SK-N-SH treated with all-trans-retinoic acid at 6 μM for 48 hours (cell line): ENCODE measurements at regions not wholly inside any gene's neighbourhood (a gene's known extent, or its start where the extent isn't known, plus 50 kb on each side); places are given as distances from the start of the nearest gene placed in this dataset.

Experiments
- ARNTL ChIP-seq: fragments of 450-650 bp; formaldehyde crosslinking; IDR thresholded peaks from 2 replicates; pipeline ENCODE4 v1.5.0; 2020; ENCODE audit warnings: low read depth, mild to moderate bottlenecking, moderate library complexity, borderline replicate concordance
- CSDC2 ChIP-seq: fragments of 250-450 bp; sonication (Bioruptor Pico); IDR thresholded peaks from 2 replicates; pipeline ENCODE4 v1.5.0; 2020; ENCODE audit warnings: mild to moderate bottlenecking, moderate library complexity
- ISL1 ChIP-seq: fragments of 250-450 bp; sonication (Bioruptor Pico); IDR thresholded peaks from 2 replicates; pipeline ENCODE4 v2.1.2; 2022; ENCODE audit warnings: mild to moderate bottlenecking, moderate library complexity
- PPARA ChIP-seq: fragments of 250-450 bp; sonication (Bioruptor Pico); IDR thresholded peaks from 2 replicates; pipeline ENCODE4 v1.5.0; 2020; ENCODE audit warnings: mild to moderate bottlenecking, borderline replicate concordance
- RARB ChIP-seq: fragments of 250-450 bp; sonication (Bioruptor Pico); IDR thresholded peaks from 2 replicates; pipeline ENCODE4 v1.8.0; 2021; ENCODE audit warnings: mild to moderate bottlenecking, moderate library complexity
- SNAI2 ChIP-seq: fragments of 250-450 bp; sonication (Bioruptor Pico); IDR thresholded peaks from 2 replicates; pipeline ENCODE4 v1.5.0; 2020; ENCODE audit warnings: mild to moderate bottlenecking, moderate library complexity
- ZC3H10 ChIP-seq: fragments of 250-450 bp; sonication (Bioruptor Pico); IDR thresholded peaks from 2 replicates; pipeline ENCODE4 v1.5.1; 2021; ENCODE audit warnings: mild to moderate bottlenecking, moderate library complexity
- ZFP30 ChIP-seq: fragments of 450-650 bp; formaldehyde crosslinking; IDR thresholded peaks from 2 replicates; pipeline ENCODE4 v1.5.0; 2022; ENCODE audit warnings: mild to moderate bottlenecking, moderate library complexity
- ZNF565 ChIP-seq: fragments of 450-650 bp; formaldehyde crosslinking; conservative IDR thresholded peaks from 2 replicates; pipeline ENCODE4 v1.5.0; 2020; ENCODE audit warnings: low read depth, mild to moderate bottlenecking, moderate library complexity
- ZNF8 ChIP-seq: fragments of 450-650 bp; formaldehyde crosslinking; IDR thresholded peaks from 2 replicates; pipeline ENCODE4 v1.5.0; 2020; ENCODE audit warnings: mild to moderate bottlenecking, moderate library complexity
- TF ChIP-seq, protein P1 (sequence below): fragments of 250-450 bp; sonication (Bioruptor Pico); IDR thresholded peaks from 2 replicates; pipeline ENCODE4 v1.5.1; 2021; ENCODE audit warnings: mild to moderate bottlenecking, moderate library complexity
- TF ChIP-seq, protein P2 (sequence below): fragments of 250-450 bp; sonication (Bioruptor Pico); IDR thresholded peaks from 2 replicates; pipeline ENCODE4 v1.8.0; 2020; ENCODE audit warnings: mild to moderate bottlenecking, moderate library complexity, borderline replicate concordance
- TF ChIP-seq, protein P3 (sequence below): fragments of 250-450 bp; sonication (Bioruptor Pico); IDR thresholded peaks from 2 replicates; pipeline ENCODE4 v1.5.1; 2020; ENCODE audit warnings: low read depth, mild to moderate bottlenecking, moderate library complexity

DNA sequence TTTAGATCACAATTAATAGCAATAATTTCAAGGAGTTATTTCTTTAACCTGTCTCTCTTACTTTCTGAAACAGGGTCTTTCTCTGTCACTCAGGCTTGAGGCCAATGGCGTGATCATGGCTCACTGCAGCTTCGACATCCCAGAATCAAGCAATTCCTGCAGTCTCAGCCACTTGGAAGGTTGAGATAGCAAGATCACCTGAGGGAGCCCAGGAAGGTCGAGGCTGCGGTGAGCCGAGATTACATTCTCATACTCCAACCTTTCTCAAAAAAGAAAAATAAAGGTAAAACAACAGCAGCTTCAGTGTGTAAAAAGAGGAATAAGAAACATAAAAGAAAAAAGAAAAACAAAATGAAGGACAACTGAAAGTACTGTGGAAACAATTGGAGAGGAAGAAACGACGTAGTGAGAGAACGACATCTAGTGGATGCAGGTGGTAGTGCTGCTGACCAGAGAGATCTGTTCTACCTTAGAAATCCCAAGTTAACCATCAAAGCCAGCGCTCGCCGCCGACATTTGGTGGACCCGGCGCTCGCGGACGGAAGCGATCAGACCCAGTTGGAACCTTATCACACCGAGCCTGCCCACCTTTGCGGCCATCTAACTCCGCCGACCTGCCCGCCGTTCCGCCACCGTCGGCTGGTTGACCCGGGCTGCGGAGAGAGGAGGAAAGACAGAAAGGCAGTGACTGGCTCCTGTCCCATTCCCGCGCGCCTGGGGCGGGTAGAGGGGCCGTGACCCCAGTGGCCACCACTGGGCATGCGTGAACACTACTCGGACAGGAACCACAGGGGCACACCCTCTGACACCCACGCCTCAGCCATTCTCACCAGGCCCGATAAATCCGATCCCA, 196.1 kb downstream of the ALG10 start:
- no peak for TF ChIP-seq ZNF565 (CRISPR knock-in tag)
- TF ChIP-seq ZNF8 (CRISPR knock-in tag) = no peak
- no peak for TF ChIP-seq ZC3H10 (CRISPR knock-in tag)
- no peak for TF ChIP-seq ZFP30 (CRISPR knock-in tag)
- TF ChIP-seq SNAI2 (CRISPR knock-in tag) = no peak
- TF ChIP-seq, protein P1, sequence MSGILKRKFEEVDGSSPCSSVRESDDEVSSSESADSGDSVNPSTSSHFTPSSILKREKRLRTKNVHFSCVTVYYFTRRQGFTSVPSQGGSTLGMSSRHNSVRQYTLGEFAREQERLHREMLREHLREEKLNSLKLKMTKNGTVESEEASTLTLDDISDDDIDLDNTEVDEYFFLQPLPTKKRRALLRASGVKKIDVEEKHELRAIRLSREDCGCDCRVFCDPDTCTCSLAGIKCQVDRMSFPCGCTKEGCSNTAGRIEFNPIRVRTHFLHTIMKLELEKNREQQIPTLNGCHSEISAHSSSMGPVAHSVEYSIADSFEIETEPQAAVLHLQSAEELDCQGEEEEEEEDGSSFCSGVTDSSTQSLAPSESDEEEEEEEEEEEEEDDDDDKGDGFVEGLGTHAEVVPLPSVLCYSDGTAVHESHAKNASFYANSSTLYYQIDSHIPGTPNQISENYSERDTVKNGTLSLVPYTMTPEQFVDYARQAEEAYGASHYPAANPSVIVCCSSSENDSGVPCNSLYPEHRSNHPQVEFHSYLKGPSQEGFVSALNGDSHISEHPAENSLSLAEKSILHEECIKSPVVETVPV = no peak
- TF ChIP-seq, protein P2, sequence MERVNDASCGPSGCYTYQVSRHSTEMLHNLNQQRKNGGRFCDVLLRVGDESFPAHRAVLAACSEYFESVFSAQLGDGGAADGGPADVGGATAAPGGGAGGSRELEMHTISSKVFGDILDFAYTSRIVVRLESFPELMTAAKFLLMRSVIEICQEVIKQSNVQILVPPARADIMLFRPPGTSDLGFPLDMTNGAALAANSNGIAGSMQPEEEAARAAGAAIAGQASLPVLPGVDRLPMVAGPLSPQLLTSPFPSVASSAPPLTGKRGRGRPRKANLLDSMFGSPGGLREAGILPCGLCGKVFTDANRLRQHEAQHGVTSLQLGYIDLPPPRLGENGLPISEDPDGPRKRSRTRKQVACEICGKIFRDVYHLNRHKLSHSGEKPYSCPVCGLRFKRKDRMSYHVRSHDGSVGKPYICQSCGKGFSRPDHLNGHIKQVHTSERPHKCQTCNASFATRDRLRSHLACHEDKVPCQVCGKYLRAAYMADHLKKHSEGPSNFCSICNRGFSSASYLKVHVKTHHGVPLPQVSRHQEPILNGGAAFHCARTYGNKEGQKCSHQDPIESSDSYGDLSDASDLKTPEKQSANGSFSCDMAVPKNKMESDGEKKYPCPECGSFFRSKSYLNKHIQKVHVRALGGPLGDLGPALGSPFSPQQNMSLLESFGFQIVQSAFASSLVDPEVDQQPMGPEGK = no peak
- TF ChIP-seq, protein P3, sequence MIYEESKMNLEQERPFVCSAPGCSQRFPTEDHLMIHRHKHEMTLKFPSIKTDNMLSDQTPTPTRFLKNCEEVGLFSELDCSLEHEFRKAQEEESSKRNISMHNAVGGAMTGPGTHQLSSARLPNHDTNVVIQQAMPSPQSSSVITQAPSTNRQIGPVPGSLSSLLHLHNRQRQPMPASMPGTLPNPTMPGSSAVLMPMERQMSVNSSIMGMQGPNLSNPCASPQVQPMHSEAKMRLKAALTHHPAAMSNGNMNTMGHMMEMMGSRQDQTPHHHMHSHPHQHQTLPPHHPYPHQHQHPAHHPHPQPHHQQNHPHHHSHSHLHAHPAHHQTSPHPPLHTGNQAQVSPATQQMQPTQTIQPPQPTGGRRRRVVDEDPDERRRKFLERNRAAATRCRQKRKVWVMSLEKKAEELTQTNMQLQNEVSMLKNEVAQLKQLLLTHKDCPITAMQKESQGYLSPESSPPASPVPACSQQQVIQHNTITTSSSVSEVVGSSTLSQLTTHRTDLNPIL (CRISPR knock-in tag) = no peak
- TF ChIP-seq ISL1 (CRISPR knock-in tag) = no peak
- TF ChIP-seq CSDC2 (CRISPR knock-in tag) = no peak
- TF ChIP-seq RARB (CRISPR knock-in tag) = no peak
- no peak for TF ChIP-seq ARNTL (CRISPR knock-in tag)
- TF ChIP-seq PPARA (CRISPR knock-in tag) = no peak
